GM23338 (cell line): ENCODE measurements at regions not wholly inside any gene's neighbourhood (a gene's known extent, or its start where the extent isn't known, plus 50 kb on each side); places are given as distances from the start of the nearest gene placed in this dataset.

Source experiments
- ATAC-seq: fragments of 200-7000 bp; cut with Tn5 transposase; 3 replicates; pipeline ENCODE4 v1.9.1; 2020
- DNase-seq: peaks from one replicate; pipeline ENCODE4 v3.0.0-alpha.2; 2015; ENCODE audit warnings: low spot score
- H2AFZ ChIP-seq: fragments of 200-600 bp; sonication (generic); 2 replicates; pipeline ENCODE4 v1.8.0; 2016; ENCODE audit warnings: antibody characterized with exemption, mild to moderate bottlenecking, moderate library complexity
- H3F3A ChIP-seq: fragments of 200-600 bp; sonication (generic); replicated peaks from 2 replicates; pipeline ENCODE4 v1.8.0; 2017; ENCODE audit warnings: antibody characterized with exemption, mixed run types, low read depth
- H3K27ac ChIP-seq: fragments of 200-600 bp; sonication (generic); 2 replicates; pipeline ENCODE4 v1.6.1; 2016; ENCODE audit warnings: low read depth
- H3K27me3 ChIP-seq: fragments of 200-600 bp; sonication (generic); 2 replicates; pipeline ENCODE4 v1.8.0; 2016; ENCODE audit warnings: mild to moderate bottlenecking, mixed run types, moderate library complexity; ENCODE audit not compliant: insufficient read depth
- H3K36me3 ChIP-seq: fragments of 200-600 bp; sonication (generic); 2 replicates; pipeline ENCODE4 v1.8.0; 2016; ENCODE audit warnings: mild to moderate bottlenecking; ENCODE audit not compliant: insufficient read depth
- H3K4me1 ChIP-seq: fragments of 200-600 bp; sonication (generic); 2 replicates; pipeline ENCODE4 v1.8.0; 2016; ENCODE audit warnings: mild to moderate bottlenecking, moderate library complexity; ENCODE audit not compliant: insufficient read depth
- H3K4me2 ChIP-seq: fragments of 200-600 bp; sonication (generic); 2 replicates; pipeline ENCODE4 v1.7.1; 2017; ENCODE audit warnings: mixed run types
- H3K4me3 ChIP-seq: fragments of 200-600 bp; sonication (generic); 2 replicates; pipeline ENCODE4 v1.6.1; 2016; ENCODE audit warnings: mixed run types
- H3K79me2 ChIP-seq: fragments of 200-600 bp; sonication (generic); replicated peaks from 2 replicates; pipeline ENCODE4 v1.8.0; 2017; ENCODE audit warnings: mild to moderate bottlenecking; ENCODE audit not compliant: insufficient read depth
- H3K9me2 ChIP-seq: fragments of 200-600 bp; sonication (generic); 2 replicates; pipeline ENCODE4 v1.8.0; 2017; ENCODE audit not compliant: insufficient read depth
- H4K20me1 ChIP-seq: fragments of 200-600 bp; sonication (generic); replicated peaks from 2 replicates; pipeline ENCODE4 v1.8.0; 2017; ENCODE audit warnings: mild to moderate bottlenecking; ENCODE audit not compliant: insufficient read depth
- H3K27ac Mint-ChIP-seq: 2 replicates; pipeline ENCODE4 v1.8.0; 2020; ENCODE audit warnings: inconsistent platforms, mild to moderate bottlenecking, moderate library complexity, mixed read lengths
- H3K27me3 Mint-ChIP-seq: 3 replicates; pipeline ENCODE4 v1.8.0; 2022; ENCODE audit warnings: low read depth, mild to moderate bottlenecking, moderate library complexity, mixed read lengths, inconsistent platforms; ENCODE audit not compliant: insufficient read depth, poor library complexity
- H3K36me3 Mint-ChIP-seq: 3 replicates; pipeline ENCODE4 v1.8.0; 2021; ENCODE audit warnings: low read depth, mild to moderate bottlenecking, inconsistent platforms, moderate library complexity, mixed read lengths
- H3K4me1 Mint-ChIP-seq: 3 replicates; pipeline ENCODE4 v1.8.0; 2020; ENCODE audit warnings: mild to moderate bottlenecking, inconsistent platforms, mixed read lengths
- H3K4me3 Mint-ChIP-seq: 3 replicates; pipeline ENCODE4 v1.8.0; 2021; ENCODE audit warnings: moderate library complexity, mild to moderate bottlenecking, inconsistent platforms, mixed read lengths
- H3K9me3 Mint-ChIP-seq: 3 replicates; pipeline ENCODE4 v1.8.0; 2020; ENCODE audit warnings: moderate library complexity, mild to moderate bottlenecking, inconsistent platforms, mixed read lengths
- CREB1 ChIP-seq: fragments of 250-450 bp; sonication (Bioruptor Pico); IDR thresholded peaks from 2 replicates; pipeline ENCODE4 v1.5.0; 2020; ENCODE audit warnings: low read depth, mild to moderate bottlenecking, moderate library complexity
- EZH2phosphoT487 ChIP-seq: fragments of 200-600 bp; sonication (generic); IDR thresholded peaks from one replicate; pipeline ENCODE4 v1.8.1; 2018; ENCODE audit warnings: antibody characterized with exemption; ENCODE audit not compliant: unreplicated experiment
- NANOG ChIP-seq: IDR thresholded peaks from 2 replicates; pipeline ENCODE4 v1.6.1; 2016; ENCODE audit warnings: antibody characterized with exemption, borderline replicate concordance
- POLR2AphosphoS5 ChIP-seq: IDR thresholded peaks from 2 replicates; pipeline ENCODE4 v1.6.1; 2016; ENCODE audit warnings: antibody characterized with exemption, low read depth
- STAT1 ChIP-seq: IDR thresholded peaks from one replicate; pipeline ENCODE4 v1.6.1; 2016; ENCODE audit warnings: antibody characterized with exemption; ENCODE audit not compliant: unreplicated experiment
- TF ChIP-seq, protein P1 (sequence below): IDR thresholded peaks from one replicate; pipeline ENCODE4 v1.6.1; 2018; ENCODE audit warnings: antibody characterized with exemption; ENCODE audit not compliant: unreplicated experiment
- TF ChIP-seq, protein P2 (sequence below): IDR thresholded peaks from 2 replicates; pipeline ENCODE4 v1.6.1; 2016; ENCODE audit warnings: antibody characterized with exemption
- TF ChIP-seq, protein P3 (sequence below), 2 experiments: fragments of 200-600 bp in 1 of 2; sonication (generic) in 1 of 2; conservative IDR thresholded peaks; 2 replicates each; pipeline versions ENCODE4 v1.5.1 to v1.6.1; 2016 to 2017; ENCODE audit warnings: antibody characterized with exemption in 2 of 2, low read depth in 2 of 2, mild to moderate bottlenecking in 2 of 2, moderate library complexity in 1 of 2

DNA sequence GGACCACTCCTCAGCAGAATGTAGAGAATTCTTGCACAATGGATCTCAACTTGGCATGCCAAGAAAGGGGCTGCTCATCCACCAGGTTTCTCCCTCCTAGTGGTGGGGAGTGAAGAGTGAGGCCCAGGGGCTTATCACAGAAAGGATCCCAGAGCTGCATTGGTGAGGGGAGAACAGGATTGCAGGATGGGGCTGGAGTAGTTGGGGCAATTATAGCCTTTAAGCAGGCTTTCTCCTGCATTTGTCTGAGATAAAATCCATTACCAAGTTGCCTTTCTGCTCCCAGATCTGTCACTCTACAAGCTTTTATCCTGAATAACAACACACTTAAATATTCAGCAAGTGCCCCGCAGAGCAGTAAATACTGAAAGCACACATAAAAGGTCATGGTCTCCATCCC is 130.8 kb upstream of the CES5A start:
- DNase-seq (peak; percentile 21), ATAC-seq (peak; percentile 63)
- peaks cover 11% of the 10 kb centered on the region; the same call in 2 of the 3 replicates for H3K4me1 Mint-ChIP-seq
- H3K27me3 Mint-ChIP-seq: peaks cover 2% of the 10 kb centered on the region
- Histone ChIP-seq H3K4me1 (0 out of 2 replicates have a peak, but pooled peaks cover 9% of the 10 kb centered on the region), H3K4me2 (no peak overlapping the region), H3K79me2 (no peaks in the 10 kb centered on the region), H3K36me3 (no peaks in the 10 kb centered on the region), H3K4me3 (no peak overlapping the region), H4K20me1 (no peaks in the 10 kb centered on the region), H3K27ac (no peak overlapping the region), H3K27me3 (no peaks in the 10 kb centered on the region), H3F3A (no peaks in the 10 kb centered on the region), H2AFZ (peak overlapping the region; percentile 24; the same call in 1 of the 2 replicates), H3K9me2 (no peaks in the 10 kb centered on the region)
- no peak overlapping the region for H3K4me3 Mint-ChIP-seq
- H3K27ac Mint-ChIP-seq: no peak overlapping the region
- H3K9me3 Mint-ChIP-seq: no peaks in the 10 kb centered on the region
- H3K36me3 Mint-ChIP-seq: no peaks in the 10 kb centered on the region
- TF ChIP-seq, protein P1, sequence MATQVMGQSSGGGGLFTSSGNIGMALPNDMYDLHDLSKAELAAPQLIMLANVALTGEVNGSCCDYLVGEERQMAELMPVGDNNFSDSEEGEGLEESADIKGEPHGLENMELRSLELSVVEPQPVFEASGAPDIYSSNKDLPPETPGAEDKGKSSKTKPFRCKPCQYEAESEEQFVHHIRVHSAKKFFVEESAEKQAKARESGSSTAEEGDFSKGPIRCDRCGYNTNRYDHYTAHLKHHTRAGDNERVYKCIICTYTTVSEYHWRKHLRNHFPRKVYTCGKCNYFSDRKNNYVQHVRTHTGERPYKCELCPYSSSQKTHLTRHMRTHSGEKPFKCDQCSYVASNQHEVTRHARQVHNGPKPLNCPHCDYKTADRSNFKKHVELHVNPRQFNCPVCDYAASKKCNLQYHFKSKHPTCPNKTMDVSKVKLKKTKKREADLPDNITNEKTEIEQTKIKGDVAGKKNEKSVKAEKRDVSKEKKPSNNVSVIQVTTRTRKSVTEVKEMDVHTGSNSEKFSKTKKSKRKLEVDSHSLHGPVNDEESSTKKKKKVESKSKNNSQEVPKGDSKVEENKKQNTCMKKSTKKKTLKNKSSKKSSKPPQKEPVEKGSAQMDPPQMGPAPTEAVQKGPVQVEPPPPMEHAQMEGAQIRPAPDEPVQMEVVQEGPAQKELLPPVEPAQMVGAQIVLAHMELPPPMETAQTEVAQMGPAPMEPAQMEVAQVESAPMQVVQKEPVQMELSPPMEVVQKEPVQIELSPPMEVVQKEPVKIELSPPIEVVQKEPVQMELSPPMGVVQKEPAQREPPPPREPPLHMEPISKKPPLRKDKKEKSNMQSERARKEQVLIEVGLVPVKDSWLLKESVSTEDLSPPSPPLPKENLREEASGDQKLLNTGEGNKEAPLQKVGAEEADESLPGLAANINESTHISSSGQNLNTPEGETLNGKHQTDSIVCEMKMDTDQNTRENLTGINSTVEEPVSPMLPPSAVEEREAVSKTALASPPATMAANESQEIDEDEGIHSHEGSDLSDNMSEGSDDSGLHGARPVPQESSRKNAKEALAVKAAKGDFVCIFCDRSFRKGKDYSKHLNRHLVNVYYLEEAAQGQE: no peak
- TF ChIP-seq, protein P2, sequence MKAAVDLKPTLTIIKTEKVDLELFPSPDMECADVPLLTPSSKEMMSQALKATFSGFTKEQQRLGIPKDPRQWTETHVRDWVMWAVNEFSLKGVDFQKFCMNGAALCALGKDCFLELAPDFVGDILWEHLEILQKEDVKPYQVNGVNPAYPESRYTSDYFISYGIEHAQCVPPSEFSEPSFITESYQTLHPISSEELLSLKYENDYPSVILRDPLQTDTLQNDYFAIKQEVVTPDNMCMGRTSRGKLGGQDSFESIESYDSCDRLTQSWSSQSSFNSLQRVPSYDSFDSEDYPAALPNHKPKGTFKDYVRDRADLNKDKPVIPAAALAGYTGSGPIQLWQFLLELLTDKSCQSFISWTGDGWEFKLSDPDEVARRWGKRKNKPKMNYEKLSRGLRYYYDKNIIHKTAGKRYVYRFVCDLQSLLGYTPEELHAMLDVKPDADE: no peak
- TF ChIP-seq STAT1 (no peak), CREB1 (CRISPR knock-in tag) (no peak), POLR2AphosphoS5 (no peak), EZH2phosphoT487 (no peak)
- TF ChIP-seq, protein P3, sequence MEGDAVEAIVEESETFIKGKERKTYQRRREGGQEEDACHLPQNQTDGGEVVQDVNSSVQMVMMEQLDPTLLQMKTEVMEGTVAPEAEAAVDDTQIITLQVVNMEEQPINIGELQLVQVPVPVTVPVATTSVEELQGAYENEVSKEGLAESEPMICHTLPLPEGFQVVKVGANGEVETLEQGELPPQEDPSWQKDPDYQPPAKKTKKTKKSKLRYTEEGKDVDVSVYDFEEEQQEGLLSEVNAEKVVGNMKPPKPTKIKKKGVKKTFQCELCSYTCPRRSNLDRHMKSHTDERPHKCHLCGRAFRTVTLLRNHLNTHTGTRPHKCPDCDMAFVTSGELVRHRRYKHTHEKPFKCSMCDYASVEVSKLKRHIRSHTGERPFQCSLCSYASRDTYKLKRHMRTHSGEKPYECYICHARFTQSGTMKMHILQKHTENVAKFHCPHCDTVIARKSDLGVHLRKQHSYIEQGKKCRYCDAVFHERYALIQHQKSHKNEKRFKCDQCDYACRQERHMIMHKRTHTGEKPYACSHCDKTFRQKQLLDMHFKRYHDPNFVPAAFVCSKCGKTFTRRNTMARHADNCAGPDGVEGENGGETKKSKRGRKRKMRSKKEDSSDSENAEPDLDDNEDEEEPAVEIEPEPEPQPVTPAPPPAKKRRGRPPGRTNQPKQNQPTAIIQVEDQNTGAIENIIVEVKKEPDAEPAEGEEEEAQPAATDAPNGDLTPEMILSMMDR (conservative IDR thresholded peaks at IDR 0.05; ENCODE audit: low read depth in 2 of 2): no peak

DNA sequence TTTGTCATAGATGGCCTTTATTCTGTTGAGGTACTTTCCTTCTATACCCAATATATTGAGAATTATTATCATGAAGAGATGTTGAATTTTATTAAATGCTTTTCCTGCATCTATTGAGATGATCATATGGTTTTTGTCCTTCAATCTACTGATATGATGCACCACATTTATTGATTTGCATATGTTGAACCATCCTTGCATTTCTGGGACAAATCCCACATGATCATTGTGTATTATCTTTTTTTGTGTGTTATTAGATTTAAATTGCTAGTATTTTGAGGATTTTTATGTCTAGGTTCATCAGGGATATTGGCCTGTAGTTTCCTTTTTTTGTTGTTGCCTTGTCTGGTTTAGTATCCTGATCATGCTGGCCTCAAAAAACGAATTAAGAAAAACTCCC is 124.5 kb upstream of the CES5A start:
- no peaks in the 10 kb centered on the region for H3K36me3 Mint-ChIP-seq
- no peak for ATAC-seq
- H3K27me3 Mint-ChIP-seq: peaks cover 4% of the 10 kb centered on the region

More for the DNA sequence above, 124.5 kb upstream of the CES5A start:
- TF ChIP-seq CREB1 (CRISPR knock-in tag) (no peak), NANOG (no peak)
- no peaks in the 10 kb centered on the region for H3K79me2 ChIP-seq
- no peak overlapping the region for H2AFZ ChIP-seq
- peaks cover under 1% of the 10 kb centered on the region; the same call in 1 of the 2 replicates for H3K9me2 ChIP-seq
- no peak for DNase-seq
- no peaks in the 10 kb centered on the region for H4K20me1 ChIP-seq
- H3K27me3 ChIP-seq: no peaks in the 10 kb centered on the region
- Mint-ChIP-seq H3K9me3 (0 out of 3 replicates have a peak, but pooled peaks cover 4% of the 10 kb centered on the region), H3K27ac (no peak overlapping the region), H3K4me3 (no peak overlapping the region), H3K4me1 (no peaks in the 10 kb centered on the region)
- H3K4me1 ChIP-seq: no peaks in the 10 kb centered on the region
- H3K36me3 ChIP-seq: no peaks in the 10 kb centered on the region
- H3K27ac ChIP-seq: no peak overlapping the region
- H3K4me3 ChIP-seq: no peak overlapping the region
- no peak overlapping the region for H3K4me2 ChIP-seq
- H3F3A ChIP-seq: no peaks in the 10 kb centered on the region
